ENCODE measurements at regions not wholly inside any gene's neighbourhood (a gene's known extent, or its start where the extent isn't known, plus 50 kb on each side); places are given as distances from the start of the nearest gene placed in this dataset.

GRCh38 chrX:69320116-69320515 lies 154.9 kb upstream of the PJA1 start:
- H3K27me3 ChIP-seq (ENCODE audit: insufficient read depth, low read length) = no peaks in the 10 kb centered on the region
- intact Hi-C loops (cut with micrococcal nuclease) = no loop called here
- H3K9me2 ChIP-seq (ENCODE audit: insufficient read depth) = no peaks in the 10 kb centered on the region
- BruUV-seq (replicated peaks) = no TSS peak
- no peaks in the 10 kb centered on the region for H3K4me1 ChIP-seq (ENCODE audit: control insufficient read depth in 1 of 2, insufficient read depth in 2 of 2, low read length in 2 of 2)
- DNase-seq (ENCODE audit: low read depth, low spot score) = no peak
- POLR2A ChIA-PET = no interaction called here
- no peak for ATAC-seq
- H3K79me2 ChIP-seq (ENCODE audit: insufficient read depth, low read length) = no peaks in the 10 kb centered on the region
- RAD21 ChIA-PET (ENCODE audit: low non-redundant PET in 1 of 2, low total read pairs in 2 of 2, uncharacterized antibody in 2 of 2, unreplicated experiment in 2 of 2) = no interaction called here
- H3K4me2 ChIP-seq (ENCODE audit: low read length) = no peak overlapping the region
- H3K9ac ChIP-seq (ENCODE audit: low read length) = no peak overlapping the region
- TF ChIP-seq REST (IDR thresholded peaks at IDR 0.05; ENCODE audit: low read depth) (no peak), YY1 (IDR thresholded peaks at IDR 0.05; ENCODE audit: extremely low read depth, insufficient replicate concordance, low read depth, low read length) (no peak), ELF1 (IDR thresholded peaks at IDR 0.05; ENCODE audit: borderline replicate concordance, low read depth) (no peak), CBX3 (IDR thresholded peaks at IDR 0.05; ENCODE audit: low read depth) (no peak), EZH2 (IDR thresholded peaks at IDR 0.05) (no peak), RAD21 (IDR thresholded peaks at IDR 0.05; ENCODE audit: low read depth) (no peak), FOSL1 (IDR thresholded peaks at IDR 0.05; ENCODE audit: low read depth) (no peak), ZNF274 (IDR thresholded peaks at IDR 0.05; ENCODE audit: low read depth, low read length) (no peak), ATF3 (IDR thresholded peaks at IDR 0.05) (no peak), SP1 (IDR thresholded peaks at IDR 0.05; ENCODE audit: low read depth) (no peak), ZBTB33 (IDR thresholded peaks at IDR 0.05; ENCODE audit: extremely low read depth, insufficient replicate concordance, low read length) (no peak), EZH2phosphoT487 (IDR thresholded peaks at IDR 0.05; ENCODE audit: borderline replicate concordance) (no peak)
- H2AFZ ChIP-seq (ENCODE audit: low read depth, low read length, poor library complexity, severe bottlenecking) = no peak overlapping the region
- H3K9me3 ChIP-seq (ENCODE audit: control insufficient read depth in 1 of 2, insufficient read depth in 1 of 2, low read depth in 1 of 2, low read length in 2 of 2) = no peaks in the 10 kb centered on the region
- no peaks in the 10 kb centered on the region for H3K36me3 ChIP-seq (ENCODE audit: control insufficient read depth in 1 of 2, insufficient read depth in 2 of 2, low read length in 2 of 2)
- no peak overlapping the region for H3K27ac ChIP-seq (ENCODE audit: low read depth, low read length)
- CTCF ChIA-PET = no interaction called here
- H3K4me3 ChIP-seq (replicated peaks in 1 of 2; ENCODE audit: low read depth in 1 of 2, low read length in 2 of 2) = no peak overlapping the region
- H4K20me1 ChIP-seq (ENCODE audit: insufficient read depth) = no peaks in the 10 kb centered on the region
